ENCODE measurements at regions not wholly inside any gene's neighbourhood (a gene's known extent, or its start where the extent isn't known, plus 50 kb on each side); places are given as distances from the start of the nearest gene placed in this dataset.

DNA sequence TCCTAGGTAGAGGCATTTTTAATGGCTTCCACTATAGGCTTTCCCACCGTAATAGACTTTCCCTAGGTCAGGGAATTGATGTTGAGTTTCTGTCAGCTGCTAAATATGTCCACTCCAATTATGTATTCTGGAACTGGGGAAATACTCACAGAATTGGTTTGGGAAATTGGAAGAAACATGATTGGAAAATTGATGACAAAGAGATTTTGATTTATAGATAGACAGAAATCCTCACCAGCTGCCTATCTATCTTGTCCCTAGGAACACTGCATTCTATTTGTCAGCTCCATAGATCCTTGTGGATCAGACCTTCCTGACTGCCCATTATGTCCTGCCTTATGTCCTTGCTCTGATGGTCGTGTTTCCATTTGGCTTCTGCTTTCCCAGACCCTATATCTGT is 75.6 kb upstream of the TNIK start:
- Mint-ChIP-seq H3K36me3 (ENCODE audit: unreplicated experiment) (no peaks in the 10 kb centered on the region), H3K9me3 (ENCODE audit: unreplicated experiment) (peaks cover 4% of the 10 kb centered on the region), H3K27ac (ENCODE audit: unreplicated experiment) (no peak overlapping the region), H3K4me3 (ENCODE audit: unreplicated experiment) (no peak overlapping the region), H3K27me3 (ENCODE audit: unreplicated experiment) (no peaks in the 10 kb centered on the region), H3K4me1 (ENCODE audit: unreplicated experiment) (no peaks in the 10 kb centered on the region)
- TF ChIP-seq CTCF (IDR thresholded peaks at IDR 0.05), result no peak
- DNase-seq (ENCODE audit: extremely low spot score, unreplicated experiment), result no peak

DNA sequence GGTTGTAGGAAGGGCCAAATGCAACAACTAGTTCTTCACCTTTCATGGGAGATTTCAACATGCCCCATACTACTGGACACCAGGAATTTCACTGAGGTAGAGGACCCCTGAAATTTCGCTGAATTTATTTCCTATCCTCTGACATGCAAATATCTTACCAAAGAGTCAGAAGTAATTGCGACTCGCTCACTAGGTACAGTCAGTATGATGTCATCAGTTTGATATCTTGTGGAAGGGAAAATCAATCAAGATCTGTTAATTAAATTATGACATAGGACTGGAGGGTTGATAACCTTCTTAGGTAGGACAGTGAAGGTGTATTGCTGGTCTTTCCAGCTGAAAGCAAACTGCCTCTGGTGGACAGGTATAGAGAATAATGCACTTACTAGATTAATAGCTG is 74.9 kb upstream of the TNIK start:
- peaks cover 4% of the 10 kb centered on the region for H3K9me3 Mint-ChIP-seq (ENCODE audit: unreplicated experiment)
- no peak for DNase-seq (ENCODE audit: extremely low spot score, unreplicated experiment)
- no peak overlapping the region for H3K27ac Mint-ChIP-seq (ENCODE audit: unreplicated experiment)
- no peak for TF ChIP-seq CTCF (IDR thresholded peaks at IDR 0.05)
- H3K27me3 Mint-ChIP-seq (ENCODE audit: unreplicated experiment), result no peaks in the 10 kb centered on the region
- no peaks in the 10 kb centered on the region for H3K36me3 Mint-ChIP-seq (ENCODE audit: unreplicated experiment)
- H3K4me3 Mint-ChIP-seq (ENCODE audit: unreplicated experiment), result no peak overlapping the region
- no peaks in the 10 kb centered on the region for H3K4me1 Mint-ChIP-seq (ENCODE audit: unreplicated experiment)

- no peak overlapping the region for H3K4me3 Mint-ChIP-seq (ENCODE audit: unreplicated experiment)
- peaks cover 4% of the 10 kb centered on the region for H3K9me3 Mint-ChIP-seq (ENCODE audit: unreplicated experiment)
- TF ChIP-seq CTCF (IDR thresholded peaks at IDR 0.05), result no peak
- H3K4me1 Mint-ChIP-seq (ENCODE audit: unreplicated experiment), result no peaks in the 10 kb centered on the region
- no peaks in the 10 kb centered on the region for H3K36me3 Mint-ChIP-seq (ENCODE audit: unreplicated experiment)
- no peak overlapping the region for H3K27ac Mint-ChIP-seq (ENCODE audit: unreplicated experiment)
- H3K27me3 Mint-ChIP-seq (ENCODE audit: unreplicated experiment), result no peaks in the 10 kb centered on the region
- no peak for DNase-seq (ENCODE audit: extremely low spot score, unreplicated experiment)
Measured at GRCh38 chr3:171533702-171534101, 73.5 kb upstream of the TNIK start.

- Mint-ChIP-seq H3K27ac (ENCODE audit: unreplicated experiment) (no peak overlapping the region), H3K9me3 (ENCODE audit: unreplicated experiment) (peaks cover 4% of the 10 kb centered on the region), H3K4me3 (ENCODE audit: unreplicated experiment) (no peak overlapping the region), H3K36me3 (ENCODE audit: unreplicated experiment) (no peaks in the 10 kb centered on the region), H3K4me1 (ENCODE audit: unreplicated experiment) (peaks cover 2% of the 10 kb centered on the region), H3K27me3 (ENCODE audit: unreplicated experiment) (no peaks in the 10 kb centered on the region)
- no peak for DNase-seq (ENCODE audit: extremely low spot score, unreplicated experiment)
- TF ChIP-seq CTCF (IDR thresholded peaks at IDR 0.05), result no peak
Measured at GRCh38 chr3:171532294-171532693, 72.1 kb upstream of the TNIK start.

DNA sequence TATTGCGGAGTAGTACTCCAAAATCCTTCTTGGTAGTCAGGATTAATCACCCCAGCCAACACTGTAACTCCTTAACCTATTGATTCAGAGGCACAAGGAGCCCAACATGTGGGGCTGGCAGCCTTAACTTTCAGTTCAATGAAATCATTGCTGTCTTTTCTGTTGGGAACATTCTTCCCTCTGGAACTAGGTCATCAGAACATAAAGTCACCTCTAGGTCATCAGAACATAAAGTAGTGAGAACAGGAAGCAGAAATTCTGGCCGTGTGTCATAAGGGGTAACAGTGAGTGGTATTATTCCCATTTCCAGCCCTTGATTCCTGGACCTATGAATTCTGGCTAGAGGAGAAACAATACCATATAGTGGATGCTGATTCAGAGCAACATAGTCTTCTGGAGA is 71.5 kb upstream of the TNIK start:
- Mint-ChIP-seq H3K4me1 (ENCODE audit: unreplicated experiment) (peaks cover 5% of the 10 kb centered on the region), H3K9me3 (ENCODE audit: unreplicated experiment) (peaks cover 4% of the 10 kb centered on the region), H3K27ac (ENCODE audit: unreplicated experiment) (no peak overlapping the region), H3K4me3 (ENCODE audit: unreplicated experiment) (no peak overlapping the region), H3K27me3 (ENCODE audit: unreplicated experiment) (no peaks in the 10 kb centered on the region), H3K36me3 (ENCODE audit: unreplicated experiment) (no peaks in the 10 kb centered on the region)
- DNase-seq (ENCODE audit: extremely low spot score, unreplicated experiment), result no peak
- TF ChIP-seq CTCF (IDR thresholded peaks at IDR 0.05), result no peak
